ENCODE measurements at regions not wholly inside any gene's neighbourhood (a gene's known extent, or its start where the extent isn't known, plus 50 kb on each side); places are given as distances from the start of the nearest gene placed in this dataset.

GRCh38 chr7:25759286-25759685, 392.7 kb upstream of the NFE2L3 start:
- Histone ChIP-seq H3K27ac (ENCODE audit: insufficient read depth, low read depth, low read length, poor library complexity, severe bottlenecking) (no peak overlapping the region), H3K27me3 (ENCODE audit: control insufficient read depth, insufficient read depth, low read length, poor library complexity, severe bottlenecking) (no peaks in the 10 kb centered on the region), H3K4me1 (ENCODE audit: control insufficient read depth, insufficient read depth, low read length) (peaks cover 16% of the 10 kb centered on the region), H3K4me3 (ENCODE audit: insufficient read depth, low read depth, low read length) (no peak overlapping the region), H3K36me3 (ENCODE audit: control insufficient read depth, insufficient read depth, low read length) (no peaks in the 10 kb centered on the region), H3K9me3 (ENCODE audit: control insufficient read depth, low read length) (no peaks in the 10 kb centered on the region)

- Histone ChIP-seq H3K4me3 (ENCODE audit: insufficient read depth, low read depth, low read length) (no peak overlapping the region), H3K27me3 (ENCODE audit: control insufficient read depth, insufficient read depth, low read length, poor library complexity, severe bottlenecking) (no peaks in the 10 kb centered on the region), H3K9me3 (ENCODE audit: control insufficient read depth, low read length) (no peaks in the 10 kb centered on the region), H3K27ac (ENCODE audit: insufficient read depth, low read depth, low read length, poor library complexity, severe bottlenecking) (no peak overlapping the region), H3K36me3 (ENCODE audit: control insufficient read depth, insufficient read depth, low read length) (no peaks in the 10 kb centered on the region), H3K4me1 (ENCODE audit: control insufficient read depth, insufficient read depth, low read length) (peaks cover 13% of the 10 kb centered on the region)
- 79 to 89% methylated on average over 3 of the region's 3 CpGs for WGBS, 2 experiments
These were observed 392.2 kb upstream of the NFE2L3 start for GRCh38 chr7:25759748-25760147.

- no peak overlapping the region for H3K4me3 ChIP-seq (ENCODE audit: insufficient read depth, low read depth, low read length)
- peaks cover 7% of the 10 kb centered on the region for H3K4me1 ChIP-seq (ENCODE audit: control insufficient read depth, insufficient read depth, low read length)
- 95 to 96% methylated on average over 11 to 12 of the region's 12 CpGs for WGBS, 2 experiments
- H3K36me3 ChIP-seq (ENCODE audit: control insufficient read depth, insufficient read depth, low read length), result no peaks in the 10 kb centered on the region
- no peaks in the 10 kb centered on the region for H3K9me3 ChIP-seq (ENCODE audit: control insufficient read depth, low read length)
- H3K27me3 ChIP-seq (ENCODE audit: control insufficient read depth, insufficient read depth, low read length, poor library complexity, severe bottlenecking), result no peaks in the 10 kb centered on the region
- H3K27ac ChIP-seq (ENCODE audit: insufficient read depth, low read depth, low read length, poor library complexity, severe bottlenecking), result no peak overlapping the region
These were observed 389.2 kb upstream of the NFE2L3 start for GRCh38 chr7:25762511-25763462.

GRCh38 chr7:25763463-25763860, 388.5 kb upstream of the NFE2L3 start:
- Histone ChIP-seq H3K4me1 (ENCODE audit: control insufficient read depth, insufficient read depth, low read length) (peaks cover 7% of the 10 kb centered on the region), H3K36me3 (ENCODE audit: control insufficient read depth, insufficient read depth, low read length) (no peaks in the 10 kb centered on the region), H3K9me3 (ENCODE audit: control insufficient read depth, low read length) (no peaks in the 10 kb centered on the region), H3K27me3 (ENCODE audit: control insufficient read depth, insufficient read depth, low read length, poor library complexity, severe bottlenecking) (no peaks in the 10 kb centered on the region), H3K27ac (ENCODE audit: insufficient read depth, low read depth, low read length, poor library complexity, severe bottlenecking) (no peak overlapping the region), H3K4me3 (ENCODE audit: insufficient read depth, low read depth, low read length) (no peak overlapping the region)
- WGBS, 2 experiments, result 78 to 83% methylated on average over 3 of the region's 3 CpGs

- no peaks in the 10 kb centered on the region for H3K4me1 ChIP-seq (ENCODE audit: control insufficient read depth, insufficient read depth, low read length)
- H3K9me3 ChIP-seq (ENCODE audit: control insufficient read depth, low read length), result no peaks in the 10 kb centered on the region
- H3K36me3 ChIP-seq (ENCODE audit: control insufficient read depth, insufficient read depth, low read length), result no peaks in the 10 kb centered on the region
- H3K27ac ChIP-seq (ENCODE audit: insufficient read depth, low read depth, low read length, poor library complexity, severe bottlenecking), result no peak overlapping the region
- no peaks in the 10 kb centered on the region for H3K27me3 ChIP-seq (ENCODE audit: control insufficient read depth, insufficient read depth, low read length, poor library complexity, severe bottlenecking)
- H3K4me3 ChIP-seq (ENCODE audit: insufficient read depth, low read depth, low read length), result no peak overlapping the region
- WGBS, 2 experiments, result 93 to 94% methylated on average over 2 of the region's 2 CpGs
These were observed 386.8 kb upstream of the NFE2L3 start for GRCh38 chr7:25765110-25765655.

DNA sequence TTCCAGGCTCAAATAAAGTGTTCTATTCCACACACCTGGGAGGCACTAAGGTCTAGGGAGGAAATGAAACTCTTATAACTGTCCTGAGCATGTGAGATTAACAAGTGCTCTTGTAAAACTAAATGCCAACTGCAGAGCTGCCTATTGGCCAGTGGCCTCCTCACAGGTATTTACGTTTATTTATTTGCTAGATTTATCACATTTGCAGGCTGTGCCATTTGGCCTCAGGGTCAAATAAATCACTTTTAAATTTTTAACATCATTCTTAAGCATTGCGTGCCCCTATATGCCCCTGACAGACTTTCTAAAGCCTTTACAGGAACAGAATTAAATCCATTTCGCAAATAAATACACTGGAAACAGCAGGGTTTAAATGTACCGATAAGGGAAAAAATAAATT, 381.8 kb upstream of the NFE2L3 start:
- no peaks in the 10 kb centered on the region for H3K4me1 ChIP-seq (ENCODE audit: control insufficient read depth, insufficient read depth, low read length)
- no peak overlapping the region for H3K4me3 ChIP-seq (ENCODE audit: insufficient read depth, low read depth, low read length)
- H3K27me3 ChIP-seq (ENCODE audit: control insufficient read depth, insufficient read depth, low read length, poor library complexity, severe bottlenecking), result no peaks in the 10 kb centered on the region
- H3K36me3 ChIP-seq (ENCODE audit: control insufficient read depth, insufficient read depth, low read length), result no peaks in the 10 kb centered on the region
- no peak overlapping the region for H3K27ac ChIP-seq (ENCODE audit: insufficient read depth, low read depth, low read length, poor library complexity, severe bottlenecking)
- whole genome bisulfite sequencing, 2 experiments, result 96 to 98% methylated on average over 4 of the region's 4 CpGs
- H3K9me3 ChIP-seq (ENCODE audit: control insufficient read depth, low read length), result no peaks in the 10 kb centered on the region

DNA sequence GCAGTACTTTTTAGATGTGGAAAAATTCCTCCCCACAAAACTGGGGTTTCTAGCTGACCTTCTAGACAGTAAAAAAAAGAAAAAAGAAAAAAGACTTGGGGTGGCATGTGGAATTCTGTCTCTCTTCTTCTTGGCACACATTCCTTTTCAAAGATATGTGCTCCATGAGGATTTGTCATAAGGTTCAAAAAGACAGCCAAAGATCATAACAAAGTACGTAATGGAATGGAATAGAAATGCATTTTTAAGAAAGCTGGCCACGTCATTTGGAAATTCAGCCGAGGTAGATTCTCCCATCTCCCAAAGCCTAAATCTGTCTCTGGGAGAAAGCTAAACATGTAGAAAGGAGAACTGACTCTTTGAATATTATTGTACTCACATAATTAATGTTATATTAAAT, 381.3 kb upstream of the NFE2L3 start:
- no peaks in the 10 kb centered on the region for H3K9me3 ChIP-seq (ENCODE audit: control insufficient read depth, low read length)
- no peak overlapping the region for H3K4me3 ChIP-seq (ENCODE audit: insufficient read depth, low read depth, low read length)
- WGBS, 2 experiments, result 94% methylated on average over 3 of the region's 3 CpGs
- H3K27ac ChIP-seq (ENCODE audit: insufficient read depth, low read depth, low read length, poor library complexity, severe bottlenecking), result no peak overlapping the region
- no peaks in the 10 kb centered on the region for H3K27me3 ChIP-seq (ENCODE audit: control insufficient read depth, insufficient read depth, low read length, poor library complexity, severe bottlenecking)
- no peaks in the 10 kb centered on the region for H3K4me1 ChIP-seq (ENCODE audit: control insufficient read depth, insufficient read depth, low read length)
- no peaks in the 10 kb centered on the region for H3K36me3 ChIP-seq (ENCODE audit: control insufficient read depth, insufficient read depth, low read length)

- Histone ChIP-seq H3K36me3 (ENCODE audit: control insufficient read depth, insufficient read depth, low read length) (no peaks in the 10 kb centered on the region), H3K4me3 (ENCODE audit: insufficient read depth, low read depth, low read length) (no peak overlapping the region), H3K9me3 (ENCODE audit: control insufficient read depth, low read length) (no peaks in the 10 kb centered on the region), H3K27me3 (ENCODE audit: control insufficient read depth, insufficient read depth, low read length, poor library complexity, severe bottlenecking) (no peaks in the 10 kb centered on the region), H3K4me1 (ENCODE audit: control insufficient read depth, insufficient read depth, low read length) (no peaks in the 10 kb centered on the region), H3K27ac (ENCODE audit: insufficient read depth, low read depth, low read length, poor library complexity, severe bottlenecking) (no peak overlapping the region)
- 85 to 94% methylated on average over 1 to 3 of the region's 4 CpGs for WGBS, 2 experiments
These were observed 380.5 kb upstream of the NFE2L3 start for GRCh38 chr7:25771491-25771890.

GRCh38 chr7:25772802-25773201, 379.2 kb upstream of the NFE2L3 start:
- Histone ChIP-seq H3K27ac (ENCODE audit: insufficient read depth, low read depth, low read length, poor library complexity, severe bottlenecking) (no peak overlapping the region), H3K27me3 (ENCODE audit: control insufficient read depth, insufficient read depth, low read length, poor library complexity, severe bottlenecking) (no peaks in the 10 kb centered on the region), H3K4me3 (ENCODE audit: insufficient read depth, low read depth, low read length) (no peak overlapping the region), H3K4me1 (ENCODE audit: control insufficient read depth, insufficient read depth, low read length) (no peaks in the 10 kb centered on the region), H3K9me3 (ENCODE audit: control insufficient read depth, low read length) (no peaks in the 10 kb centered on the region), H3K36me3 (ENCODE audit: control insufficient read depth, insufficient read depth, low read length) (no peaks in the 10 kb centered on the region)
- 94 to 99% methylated on average over 4 of the region's 4 CpGs for WGBS, 2 experiments

GRCh38 chr7:25774675-25775074, 377.3 kb upstream of the NFE2L3 start:
- no peaks in the 10 kb centered on the region for H3K27me3 ChIP-seq (ENCODE audit: control insufficient read depth, insufficient read depth, low read length, poor library complexity, severe bottlenecking)
- H3K4me1 ChIP-seq (ENCODE audit: control insufficient read depth, insufficient read depth, low read length), result no peaks in the 10 kb centered on the region
- no peaks in the 10 kb centered on the region for H3K9me3 ChIP-seq (ENCODE audit: control insufficient read depth, low read length)
- H3K4me3 ChIP-seq (ENCODE audit: insufficient read depth, low read depth, low read length), result no peak overlapping the region
- no peak overlapping the region for H3K27ac ChIP-seq (ENCODE audit: insufficient read depth, low read depth, low read length, poor library complexity, severe bottlenecking)
- H3K36me3 ChIP-seq (ENCODE audit: control insufficient read depth, insufficient read depth, low read length), result no peaks in the 10 kb centered on the region
- WGBS, 2 experiments, result 92 to 100% methylated on average over 1 of the region's 1 CpG
